ENCODE measurements at regions not wholly inside any gene's neighbourhood (a gene's known extent, or its start where the extent isn't known, plus 50 kb on each side); places are given as distances from the start of the nearest gene placed in this dataset.
A peak's percentile ranks its signal among the peaks of the same experiment; 100 is the strongest.

DNA sequence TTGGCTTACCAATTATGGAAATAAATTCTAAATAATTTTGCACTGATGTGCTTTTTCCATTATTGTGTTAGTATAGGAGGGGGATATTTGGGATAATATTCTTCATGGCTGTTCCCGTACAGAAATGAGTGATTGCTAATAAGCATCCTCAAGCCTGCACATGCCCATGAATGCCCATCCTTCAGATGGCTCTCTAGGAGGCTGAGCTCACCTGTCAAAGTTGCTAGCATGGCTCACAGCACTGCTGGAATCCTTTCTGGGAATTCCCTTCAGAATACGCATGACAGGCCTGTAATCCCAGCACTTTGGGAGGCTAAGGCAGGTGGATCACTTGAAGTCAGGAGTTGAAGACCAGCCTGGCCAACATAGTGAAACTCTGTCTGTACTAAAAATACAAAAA lies 124.1 kb downstream of the NXNL2 start:
- DNase-seq (no peak), FAIRE-seq (no peak)
- H3K9me3 ChIP-seq (ENCODE audit: control insufficient read depth in 2 of 3, insufficient read depth in 1 of 3, low read length in 3 of 3) = no peaks in the 10 kb centered on the region
- no peak for TF ChIP-seq CTCF (IDR thresholded peaks at IDR 0.05; ENCODE audit: borderline replicate concordance, extremely low read depth, insufficient read depth)
- no peak overlapping the region for H3K27ac ChIP-seq (ENCODE audit: low read depth in 2 of 2, low read length in 2 of 2)
- H3K27me3 ChIP-seq (ENCODE audit: control insufficient read depth, insufficient read depth, low read length) = no peaks in the 10 kb centered on the region
- peaks cover 0 to 8% (median 4%) of the 10 kb centered on the region in 3 donors for H3K4me1 ChIP-seq (ENCODE audit: control insufficient read depth in 2 of 3, insufficient read depth in 2 of 3, low read depth in 1 of 3, low read length in 3 of 3)
- intact Hi-C loops (cut with DNase I) = no loop called here
- H3K9ac ChIP-seq (ENCODE audit: low read length in 3 of 3) = no peak overlapping the region
- H3K4me3 ChIP-seq (ENCODE audit: low read length in 3 of 3) = no peak overlapping the region
- H3K36me3 ChIP-seq (ENCODE audit: control insufficient read depth in 2 of 3, insufficient read depth in 3 of 3, low read length in 3 of 3) = no peaks in the 10 kb centered on the region

DNA sequence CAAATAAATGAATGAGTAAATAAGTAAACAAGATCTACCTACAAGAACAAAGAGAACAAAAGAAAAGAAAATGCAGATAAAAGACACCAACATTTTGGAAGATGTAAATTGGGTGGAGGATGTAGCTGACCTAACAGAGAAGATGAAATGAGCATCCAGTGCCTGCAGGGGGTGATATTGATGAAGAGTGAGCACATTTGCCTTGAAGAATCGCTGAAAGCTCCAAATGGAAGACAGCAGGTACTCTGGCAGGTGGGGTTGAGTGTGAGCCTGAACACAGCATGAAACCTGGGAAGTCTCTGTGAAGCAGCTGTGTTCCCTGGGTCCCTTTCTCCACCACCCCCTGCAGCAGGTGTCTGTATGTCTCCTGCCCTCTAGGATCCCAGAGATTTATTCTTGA lies 125.6 kb downstream of the NXNL2 start:
- peak; percentile 32 for TF ChIP-seq CTCF (IDR thresholded peaks at IDR 0.05; ENCODE audit: borderline replicate concordance, extremely low read depth, insufficient read depth)
- Histone ChIP-seq H3K9me3 (ENCODE audit: control insufficient read depth in 2 of 3, insufficient read depth in 1 of 3, low read length in 3 of 3) (no peaks in the 10 kb centered on the region), H3K27ac (ENCODE audit: low read depth in 2 of 2, low read length in 2 of 2) (no peak overlapping the region), H3K4me1 (ENCODE audit: control insufficient read depth in 2 of 3, insufficient read depth in 2 of 3, low read depth in 1 of 3, low read length in 3 of 3) (peaks cover 0 to 8% (median 4%) of the 10 kb centered on the region in 3 donors), H3K9ac (ENCODE audit: low read length in 3 of 3) (no peak overlapping the region), H3K36me3 (ENCODE audit: control insufficient read depth in 2 of 3, insufficient read depth in 3 of 3, low read length in 3 of 3) (no peaks in the 10 kb centered on the region), H3K4me3 (ENCODE audit: low read length in 3 of 3) (no peak overlapping the region), H3K27me3 (ENCODE audit: control insufficient read depth, insufficient read depth, low read length) (no peaks in the 10 kb centered on the region)
- FAIRE-seq (peak; percentile 42), DNase-seq (peak in 3 of 5 donors; percentile 33 to 53 (median 48))
- intact Hi-C loops (cut with DNase I) = no loop called here

DNA sequence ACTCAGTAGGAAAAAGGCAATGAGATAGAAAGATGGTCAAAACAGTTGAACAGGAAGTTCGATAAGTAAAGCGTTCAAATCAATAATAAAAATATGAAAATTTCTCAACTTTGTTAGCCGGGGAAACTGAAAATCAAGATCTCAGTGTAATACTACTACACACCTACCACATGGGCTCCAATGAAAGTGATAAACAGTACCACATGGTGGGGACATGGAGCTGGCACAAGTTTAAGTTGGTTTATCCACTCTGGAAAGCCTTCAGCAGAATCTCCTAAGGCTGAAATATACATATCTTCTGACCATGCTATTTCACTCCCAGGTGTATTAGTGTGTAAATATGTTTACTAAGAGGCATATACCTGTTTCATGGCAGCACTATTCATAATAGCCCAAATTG lies 126.8 kb downstream of the NXNL2 start:
- H3K27me3 ChIP-seq (ENCODE audit: control insufficient read depth, insufficient read depth, low read length) = no peaks in the 10 kb centered on the region
- intact Hi-C loops (cut with DNase I) = no loop called here
- DNase-seq = no peak
- no peak overlapping the region for H3K27ac ChIP-seq (ENCODE audit: low read depth in 2 of 2, low read length in 2 of 2)
- no peak for TF ChIP-seq CTCF (IDR thresholded peaks at IDR 0.05; ENCODE audit: borderline replicate concordance, extremely low read depth, insufficient read depth)
- no peaks in the 10 kb centered on the region for H3K9me3 ChIP-seq (ENCODE audit: control insufficient read depth in 2 of 3, insufficient read depth in 1 of 3, low read length in 3 of 3)
- H3K9ac ChIP-seq (ENCODE audit: low read length in 3 of 3) = no peak overlapping the region
- no peak overlapping the region for H3K4me3 ChIP-seq (ENCODE audit: low read length in 3 of 3)
- H3K4me1 ChIP-seq (ENCODE audit: control insufficient read depth in 2 of 3, insufficient read depth in 2 of 3, low read depth in 1 of 3, low read length in 3 of 3) = peaks cover 0 to 8% (median 4%) of the 10 kb centered on the region in 3 donors
- H3K36me3 ChIP-seq (ENCODE audit: control insufficient read depth in 2 of 3, insufficient read depth in 3 of 3, low read length in 3 of 3) = no peaks in the 10 kb centered on the region
- FAIRE-seq = no peak

DNA sequence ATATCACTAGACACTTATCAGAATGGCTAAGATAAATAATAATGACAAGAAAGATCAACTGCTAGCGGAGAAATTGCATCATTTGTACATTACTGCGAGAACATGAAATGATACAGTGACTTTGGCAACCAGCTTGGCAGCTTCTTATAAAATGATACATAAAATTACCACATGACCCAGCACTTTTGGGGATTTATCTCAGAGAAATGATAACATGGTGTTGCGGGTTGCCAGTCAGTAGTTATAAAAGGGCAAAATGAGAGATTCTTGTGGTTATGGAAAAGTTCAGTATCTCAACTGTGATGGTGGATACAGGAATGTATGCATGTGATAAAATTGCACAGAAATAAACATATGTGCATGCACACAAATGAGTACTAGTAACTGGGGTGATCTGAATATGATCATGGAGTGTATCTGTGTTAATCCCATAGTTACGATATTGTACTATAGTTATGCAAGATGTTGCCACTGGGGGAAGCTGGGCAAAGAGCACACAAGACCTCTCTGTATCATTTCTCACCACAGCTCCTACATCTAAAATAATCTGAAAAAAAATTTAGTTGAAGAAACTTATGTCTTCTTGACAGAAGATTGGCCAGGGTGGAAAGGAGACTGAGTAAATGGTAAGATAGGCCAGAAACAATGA lies 128.9 kb downstream of the NXNL2 start:
- Histone ChIP-seq H3K9ac (ENCODE audit: low read length in 3 of 3) (no peak overlapping the region), H3K4me1 (ENCODE audit: control insufficient read depth in 2 of 3, insufficient read depth in 2 of 3, low read depth in 1 of 3, low read length in 3 of 3) (no peaks in the 10 kb centered on the region), H3K36me3 (ENCODE audit: control insufficient read depth in 2 of 3, insufficient read depth in 3 of 3, low read length in 3 of 3) (no peaks in the 10 kb centered on the region), H3K27ac (ENCODE audit: low read depth in 2 of 2, low read length in 2 of 2) (no peak overlapping the region), H3K9me3 (ENCODE audit: control insufficient read depth in 2 of 3, insufficient read depth in 1 of 3, low read length in 3 of 3) (no peaks in the 10 kb centered on the region), H3K4me3 (ENCODE audit: low read length in 3 of 3) (no peak overlapping the region), H3K27me3 (ENCODE audit: control insufficient read depth, insufficient read depth, low read length) (no peaks in the 10 kb centered on the region)
- FAIRE-seq (no peak), DNase-seq (no peak)
- no peak for TF ChIP-seq CTCF (IDR thresholded peaks at IDR 0.05; ENCODE audit: borderline replicate concordance, extremely low read depth, insufficient read depth)
- intact Hi-C loops (cut with DNase I) = no loop called here
